ENCODE measurements at regions not wholly inside any gene's neighbourhood (a gene's known extent, or its start where the extent isn't known, plus 50 kb on each side); places are given as distances from the start of the nearest gene placed in this dataset.
"Not testable (repeated sequence)": the region's sequence is repeated elsewhere in the genome, so short reads cannot be mapped to it uniquely, and the experiment has no call there.

DNA sequence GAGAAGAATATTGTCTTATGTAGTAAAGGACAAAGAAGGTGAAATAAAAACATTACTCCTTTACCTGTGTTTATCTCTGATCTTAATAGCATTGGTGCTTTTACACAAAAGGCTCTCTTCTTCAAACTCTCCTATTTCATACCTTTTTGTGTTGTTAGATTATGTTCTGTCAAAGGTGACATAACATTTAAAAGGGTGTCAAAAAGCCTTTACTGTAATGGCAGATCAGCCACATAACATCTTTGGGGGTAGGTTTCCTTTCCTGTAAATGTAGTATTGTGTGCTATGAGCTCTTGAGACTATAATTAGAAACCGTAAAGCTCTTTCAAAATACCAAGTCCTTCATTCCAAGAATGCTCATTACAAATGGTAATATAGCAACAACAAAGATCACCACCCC lies 400.1 kb downstream of the LNPK start:
- DNase-seq (no peak), ATAC-seq (ENCODE audit: low read depth) (no peak)
- ChIA-PET CTCF (no interaction called here), POLR2A (no interaction called here)
- no peaks in the 10 kb centered on the region for H3K27me3 Mint-ChIP-seq
- H3K4me3 Mint-ChIP-seq: no peak overlapping the region
- TF ChIP-seq, protein P1, sequence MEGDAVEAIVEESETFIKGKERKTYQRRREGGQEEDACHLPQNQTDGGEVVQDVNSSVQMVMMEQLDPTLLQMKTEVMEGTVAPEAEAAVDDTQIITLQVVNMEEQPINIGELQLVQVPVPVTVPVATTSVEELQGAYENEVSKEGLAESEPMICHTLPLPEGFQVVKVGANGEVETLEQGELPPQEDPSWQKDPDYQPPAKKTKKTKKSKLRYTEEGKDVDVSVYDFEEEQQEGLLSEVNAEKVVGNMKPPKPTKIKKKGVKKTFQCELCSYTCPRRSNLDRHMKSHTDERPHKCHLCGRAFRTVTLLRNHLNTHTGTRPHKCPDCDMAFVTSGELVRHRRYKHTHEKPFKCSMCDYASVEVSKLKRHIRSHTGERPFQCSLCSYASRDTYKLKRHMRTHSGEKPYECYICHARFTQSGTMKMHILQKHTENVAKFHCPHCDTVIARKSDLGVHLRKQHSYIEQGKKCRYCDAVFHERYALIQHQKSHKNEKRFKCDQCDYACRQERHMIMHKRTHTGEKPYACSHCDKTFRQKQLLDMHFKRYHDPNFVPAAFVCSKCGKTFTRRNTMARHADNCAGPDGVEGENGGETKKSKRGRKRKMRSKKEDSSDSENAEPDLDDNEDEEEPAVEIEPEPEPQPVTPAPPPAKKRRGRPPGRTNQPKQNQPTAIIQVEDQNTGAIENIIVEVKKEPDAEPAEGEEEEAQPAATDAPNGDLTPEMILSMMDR (IDR thresholded peaks at IDR 0.05): no peak
- peaks cover 3% of the 10 kb centered on the region for H3K9me3 Mint-ChIP-seq
- H3K36me3 Mint-ChIP-seq (ENCODE audit: low read depth): no peaks in the 10 kb centered on the region
- H3K27ac Mint-ChIP-seq: no peak overlapping the region
- intact Hi-C loops (cut with micrococcal nuclease): no loop called here
- H3K4me1 Mint-ChIP-seq: no peaks in the 10 kb centered on the region

GRCh38 chr2:175599966-175600831 lies 401.9 kb downstream of the LNPK start:
- H3K4me1 Mint-ChIP-seq: no peaks in the 10 kb centered on the region
- H3K27ac Mint-ChIP-seq: no peak overlapping the region
- TF ChIP-seq, protein P1 (IDR thresholded peaks at IDR 0.05): no peak
- DNase-seq: no peak
- ChIA-PET POLR2A (no interaction called here), CTCF (no interaction called here)
- H3K4me3 Mint-ChIP-seq: no peak overlapping the region
- no peak for ATAC-seq (ENCODE audit: low read depth)
- H3K9me3 Mint-ChIP-seq: peaks cover 3% of the 10 kb centered on the region
- H3K27me3 Mint-ChIP-seq: no peaks in the 10 kb centered on the region
- intact Hi-C loops (cut with micrococcal nuclease): no loop called here
- no peaks in the 10 kb centered on the region for H3K36me3 Mint-ChIP-seq (ENCODE audit: low read depth)

DNA sequence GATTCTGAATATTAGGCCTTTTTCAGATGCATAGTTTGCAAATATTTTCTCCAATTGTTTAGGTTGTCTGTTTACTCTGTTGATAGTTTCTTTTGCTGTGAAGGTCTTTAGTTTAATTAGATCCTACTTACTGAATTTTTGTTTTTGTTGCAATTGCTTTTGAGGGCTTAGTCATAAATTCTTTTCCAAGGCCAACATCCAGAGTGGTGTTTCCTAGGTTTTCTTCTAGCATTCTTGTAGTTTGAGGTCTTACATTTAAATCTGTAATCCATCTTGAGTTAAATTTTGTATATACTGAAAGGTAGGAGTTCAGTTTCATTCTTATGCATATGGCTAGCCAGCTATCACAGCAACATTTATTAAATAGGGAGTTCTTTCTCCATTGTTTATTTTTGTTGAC lies 404.8 kb downstream of the LNPK start:
- Mint-ChIP-seq H3K27ac (no peak overlapping the region), H3K4me1 (no peaks in the 10 kb centered on the region), H3K36me3 (ENCODE audit: low read depth) (no peaks in the 10 kb centered on the region), H3K4me3 (no peak overlapping the region), H3K9me3 (no peaks in the 10 kb centered on the region), H3K27me3 (no peaks in the 10 kb centered on the region)
- ChIA-PET CTCF (no interaction called here), POLR2A (no interaction called here)
- DNase-seq (no peak), ATAC-seq (ENCODE audit: low read depth) (no peak)
- intact Hi-C loops (cut with micrococcal nuclease): no loop called here
- TF ChIP-seq, protein P1 (IDR thresholded peaks at IDR 0.05): no peak

GRCh38 chr2:175595139-175595538 lies 406.9 kb downstream of the LNPK start:
- POLR2A ChIA-PET: no interaction called here
- no peaks in the 10 kb centered on the region for H3K36me3 Mint-ChIP-seq (ENCODE audit: low read depth)
- TF ChIP-seq, protein P1 (IDR thresholded peaks at IDR 0.05): no peak
- H3K4me1 Mint-ChIP-seq: no peaks in the 10 kb centered on the region
- intact Hi-C loops (cut with micrococcal nuclease): no loop called here
- no peak for DNase-seq
- no peaks in the 10 kb centered on the region for H3K9me3 Mint-ChIP-seq
- H3K27ac Mint-ChIP-seq: no peak overlapping the region
- ATAC-seq (ENCODE audit: low read depth): no peak
- no peaks in the 10 kb centered on the region for H3K27me3 Mint-ChIP-seq
- CTCF ChIA-PET: no interaction called here
- no peak overlapping the region for H3K4me3 Mint-ChIP-seq

DNA sequence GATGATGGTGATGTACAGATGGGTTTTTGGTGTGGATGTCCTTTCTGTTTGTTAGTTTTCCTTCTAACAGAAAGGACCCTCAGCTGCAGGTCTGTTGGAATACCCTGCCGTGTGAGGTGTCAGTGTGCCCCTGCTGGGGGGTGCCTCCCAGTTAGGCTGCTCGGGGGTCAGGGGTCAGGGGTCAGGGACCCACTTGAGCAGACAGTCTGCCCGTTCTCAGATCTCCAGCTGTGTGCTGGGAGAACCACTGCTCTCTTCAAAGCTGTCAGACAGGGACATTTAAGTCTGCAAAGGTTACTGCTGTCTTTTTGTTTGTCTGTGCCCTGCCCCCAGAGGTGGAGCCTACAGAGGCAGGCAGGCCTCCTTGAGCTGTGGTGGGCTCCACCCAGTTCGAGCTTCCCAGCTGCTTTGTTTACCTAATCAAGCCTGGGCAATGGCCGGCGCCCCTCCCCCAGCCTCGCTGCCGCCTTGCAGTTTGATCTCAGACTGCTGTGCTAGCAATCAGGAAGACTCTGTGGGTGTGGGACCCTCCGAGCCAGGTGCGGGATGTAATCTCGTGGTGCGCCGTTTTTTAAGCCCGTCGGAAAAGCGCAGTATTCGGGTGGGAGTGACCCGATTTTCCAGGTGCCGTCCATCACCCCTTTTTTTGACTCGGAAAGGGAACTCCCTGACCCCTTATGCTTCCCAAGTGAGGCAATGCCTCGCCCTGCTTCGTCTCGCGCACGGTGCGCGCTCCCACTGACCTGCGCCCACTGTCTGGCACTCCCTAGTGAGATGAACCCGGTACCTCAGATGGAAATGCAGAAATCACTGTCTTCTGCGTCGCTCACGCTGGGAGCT lies 408.2 kb downstream of the LNPK start:
- POLR2A ChIA-PET; H3K27ac Mint-ChIP-seq; H3K4me3 Mint-ChIP-seq; H3K36me3 Mint-ChIP-seq (ENCODE audit: low read depth); intact Hi-C loops (cut with micrococcal nuclease); H3K9me3 Mint-ChIP-seq; H3K4me1 Mint-ChIP-seq; DNase-seq; CTCF ChIA-PET; ATAC-seq (ENCODE audit: low read depth); H3K27me3 Mint-ChIP-seq: not testable (repeated sequence)

DNA sequence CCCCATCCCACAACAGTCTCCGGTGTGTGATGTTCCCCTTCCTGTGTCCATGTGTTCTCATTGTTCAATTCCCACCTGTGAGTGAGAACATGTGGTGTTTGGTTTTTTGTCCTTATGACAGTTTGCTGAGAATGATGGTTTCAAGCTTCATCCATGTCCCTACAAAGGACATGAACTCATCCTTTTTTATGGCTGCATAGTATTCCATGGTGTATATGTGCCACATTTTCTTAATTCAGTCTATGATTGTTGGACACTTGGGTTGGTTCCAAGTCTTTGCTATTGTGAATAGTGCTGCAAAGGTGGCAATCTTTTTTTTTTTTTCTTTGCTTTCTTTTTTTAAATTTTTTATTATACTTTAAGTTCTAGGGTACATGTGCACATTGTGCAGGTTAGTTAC lies 406.7 kb upstream of the ATP5MC3 start:
- ATAC-seq (ENCODE audit: low read depth); intact Hi-C loops (cut with micrococcal nuclease); DNase-seq; H3K4me3 Mint-ChIP-seq; H3K36me3 Mint-ChIP-seq (ENCODE audit: low read depth); H3K9me3 Mint-ChIP-seq; POLR2A ChIA-PET; CTCF ChIA-PET; H3K4me1 Mint-ChIP-seq; H3K27ac Mint-ChIP-seq; H3K27me3 Mint-ChIP-seq: not testable (repeated sequence)

Measured in activated B cell treated with CpG ODN at 0.5 μM for 24 hours (primary cell).